ENCODE measurements at regions not wholly inside any gene's neighbourhood (a gene's known extent, or its start where the extent isn't known, plus 50 kb on each side); places are given as distances from the start of the nearest gene placed in this dataset.

- TF ChIP-seq EP300 (IDR thresholded peaks at IDR 0.05; ENCODE audit: borderline replicate concordance) (no peak), YY1 (IDR thresholded peaks at IDR 0.05; ENCODE audit: low read depth) (no peak), EGR1 (IDR thresholded peaks at IDR 0.05) (no peak), RAD21 (IDR thresholded peaks at IDR 0.05; ENCODE audit: low read depth) (no peak), REST (IDR thresholded peaks at IDR 0.05; ENCODE audit: low read depth) (no peak)
- TF ChIP-seq, protein P1, sequence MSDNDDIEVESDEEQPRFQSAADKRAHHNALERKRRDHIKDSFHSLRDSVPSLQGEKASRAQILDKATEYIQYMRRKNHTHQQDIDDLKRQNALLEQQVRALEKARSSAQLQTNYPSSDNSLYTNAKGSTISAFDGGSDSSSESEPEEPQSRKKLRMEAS (IDR thresholded peaks at IDR 0.05) = no peak
Measured at GRCh38 chr2:767440-767839, 90.2 kb upstream of the TMEM18 start.
